ENCODE measurements at regions not wholly inside any gene's neighbourhood (a gene's known extent, or its start where the extent isn't known, plus 50 kb on each side); places are given as distances from the start of the nearest gene placed in this dataset.

GRCh38 chr3:193023218-193023617, 105.6 kb upstream of the MB21D2 start:
- intact Hi-C loops (cut with DNase I): loop anchor here in 1 of 10 donors (10.0 kb wide), 1 partner anchor 108 kb away; the partner anchor contains the start of gene MB21D2
- Histone ChIP-seq H3K9me3 (no peaks in the 10 kb centered on the region), H3K27me3 (no peaks in the 10 kb centered on the region), H3K4me3 (no peak overlapping the region), H3K27ac (no peak overlapping the region), H3K4me1 (no peaks in the 10 kb centered on the region), H3K36me3 (no peaks in the 10 kb centered on the region)
- 84 to 96% methylated on average over 1 of the region's 1 CpG for WGBS, 2 donors
- ATAC-seq (no peak), DNase-seq (no peak)
- TF ChIP-seq CTCF (IDR thresholded peaks at IDR 0.05): no peak

GRCh38 chr3:193028258-193028657, 110.6 kb upstream of the MB21D2 start:
- Histone ChIP-seq H3K27me3 (peaks cover 0 to 5% (median 0%) of the 10 kb centered on the region in 7 donors), H3K36me3 (no peaks in the 10 kb centered on the region), H3K4me1 (no peaks in the 10 kb centered on the region), H3K27ac (no peak overlapping the region), H3K4me3 (no peak overlapping the region), H3K9me3 (no peaks in the 10 kb centered on the region)
- intact Hi-C loops (cut with DNase I): loop anchor here in 1 of 10 donors (10.0 kb wide), 1 partner anchor 113 kb away; the partner anchor contains the start of gene MB21D2
- DNase-seq: no peak
- WGBS, 2 donors: 38 to 48% methylated on average over 4 of the region's 4 CpGs
- no peak for ATAC-seq
- no peak for TF ChIP-seq CTCF (IDR thresholded peaks at IDR 0.05)

GRCh38 chr3:193029800-193030199, 112.1 kb upstream of the MB21D2 start:
- H3K27ac ChIP-seq: no peak overlapping the region
- H3K4me3 ChIP-seq: no peak overlapping the region
- DNase-seq: no peak
- H3K4me1 ChIP-seq: no peaks in the 10 kb centered on the region
- no peaks in the 10 kb centered on the region for H3K9me3 ChIP-seq
- H3K36me3 ChIP-seq: no peaks in the 10 kb centered on the region
- 55 to 63% methylated on average over 2 of the region's 2 CpGs for WGBS, 2 donors
- intact Hi-C loops (cut with DNase I): loop anchor here in 2 of 10 donors (10.0 kb wide), 2 partner anchors 105 to 115 kb away; partner anchors contain the start of gene MB21D2 (in 1 of the 2)
- ATAC-seq: no peak
- peaks cover 0 to 5% (median 0%) of the 10 kb centered on the region in 7 donors for H3K27me3 ChIP-seq
- TF ChIP-seq CTCF (IDR thresholded peaks at IDR 0.05): no peak

GRCh38 chr3:193030276-193030675, 112.6 kb upstream of the MB21D2 start:
- H3K36me3 ChIP-seq: no peaks in the 10 kb centered on the region
- no peak for TF ChIP-seq CTCF (IDR thresholded peaks at IDR 0.05)
- no peak overlapping the region for H3K4me3 ChIP-seq
- no peaks in the 10 kb centered on the region for H3K9me3 ChIP-seq
- H3K27me3 ChIP-seq: peaks cover 0 to 5% (median 0%) of the 10 kb centered on the region in 7 donors
- intact Hi-C loops (cut with DNase I): loop anchor here in 1 of 10 donors (10.0 kb wide), 1 partner anchor 105 kb away; no protein-coding TSS in a partner anchor
- ATAC-seq: no peak
- no peak for DNase-seq
- no peaks in the 10 kb centered on the region for H3K4me1 ChIP-seq
- WGBS, 2 donors: 45 to 59% methylated on average over 2 of the region's 2 CpGs
- H3K27ac ChIP-seq: no peak overlapping the region
